ENCODE measurements at regions not wholly inside any gene's neighbourhood (a gene's known extent, or its start where the extent isn't known, plus 50 kb on each side); places are given as distances from the start of the nearest gene placed in this dataset.

DNA sequence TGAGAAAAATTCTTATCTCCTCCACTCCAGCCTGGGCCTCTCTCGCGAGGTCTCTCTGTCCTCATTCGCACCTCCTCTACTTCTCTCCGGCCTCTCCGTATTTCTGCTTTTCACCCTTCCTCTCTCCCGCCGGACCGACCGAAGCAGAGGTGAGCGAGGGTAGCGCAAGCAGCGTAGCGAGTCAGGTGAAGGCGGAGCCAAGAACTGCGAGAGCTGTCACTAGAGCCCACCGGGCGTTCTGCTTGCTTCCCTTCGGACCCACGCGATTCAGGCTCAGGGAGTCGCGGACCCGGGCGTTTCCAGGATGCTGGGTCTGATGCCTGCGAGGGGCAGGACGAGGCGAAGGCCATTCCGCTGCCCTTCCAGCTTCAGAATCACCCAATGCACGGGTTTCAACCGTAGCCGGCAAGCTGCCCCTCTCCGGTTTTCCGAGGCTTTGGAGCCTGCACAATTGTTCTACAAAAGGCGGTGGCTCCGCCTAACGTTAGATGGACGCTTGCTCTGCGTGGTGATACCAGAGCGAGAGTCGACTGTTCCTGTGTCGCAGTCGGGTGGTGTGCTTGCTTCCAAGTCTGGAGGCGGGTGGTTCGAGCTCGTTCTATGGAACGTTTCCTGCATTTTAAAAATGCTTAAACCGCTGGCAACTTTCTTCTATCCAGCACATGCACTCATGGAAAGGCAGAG lies 310.2 kb downstream of the FAM72C start:
- TF ChIP-seq, protein P1, sequence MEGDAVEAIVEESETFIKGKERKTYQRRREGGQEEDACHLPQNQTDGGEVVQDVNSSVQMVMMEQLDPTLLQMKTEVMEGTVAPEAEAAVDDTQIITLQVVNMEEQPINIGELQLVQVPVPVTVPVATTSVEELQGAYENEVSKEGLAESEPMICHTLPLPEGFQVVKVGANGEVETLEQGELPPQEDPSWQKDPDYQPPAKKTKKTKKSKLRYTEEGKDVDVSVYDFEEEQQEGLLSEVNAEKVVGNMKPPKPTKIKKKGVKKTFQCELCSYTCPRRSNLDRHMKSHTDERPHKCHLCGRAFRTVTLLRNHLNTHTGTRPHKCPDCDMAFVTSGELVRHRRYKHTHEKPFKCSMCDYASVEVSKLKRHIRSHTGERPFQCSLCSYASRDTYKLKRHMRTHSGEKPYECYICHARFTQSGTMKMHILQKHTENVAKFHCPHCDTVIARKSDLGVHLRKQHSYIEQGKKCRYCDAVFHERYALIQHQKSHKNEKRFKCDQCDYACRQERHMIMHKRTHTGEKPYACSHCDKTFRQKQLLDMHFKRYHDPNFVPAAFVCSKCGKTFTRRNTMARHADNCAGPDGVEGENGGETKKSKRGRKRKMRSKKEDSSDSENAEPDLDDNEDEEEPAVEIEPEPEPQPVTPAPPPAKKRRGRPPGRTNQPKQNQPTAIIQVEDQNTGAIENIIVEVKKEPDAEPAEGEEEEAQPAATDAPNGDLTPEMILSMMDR (IDR thresholded peaks at IDR 0.05; ENCODE audit: low read length): no peak
- TF ChIP-seq EZH2 (IDR thresholded peaks at IDR 0.05; ENCODE audit: borderline replicate concordance, low read length): no peak

Measured in OCI-LY1 (cell line).